ACC112 (cell line): ENCODE measurements at regions not wholly inside any gene's neighbourhood (a gene's known extent, or its start where the extent isn't known, plus 50 kb on each side); places are given as distances from the start of the nearest gene placed in this dataset.
"Not testable (repeated sequence)": the region's sequence is repeated elsewhere in the genome, so short reads cannot be mapped to it uniquely, and the experiment has no call there.

Source experiments
- H2AFZ ChIP-seq: fragments of 200-600 bp; sonication (generic); one replicate; pipeline ENCODE4 v1.6.0; 2017; ENCODE audit warnings: antibody characterized with exemption, low read length; ENCODE audit not compliant: unreplicated experiment
- H3K27ac ChIP-seq: fragments of 200-600 bp; sonication (generic); 2 replicates; pipeline ENCODE4 v1.5.1; 2014; ENCODE audit warnings: low read depth, mild to moderate bottlenecking, antibody characterized with exemption, low read length, moderate library complexity
- H3K27me3 ChIP-seq: fragments of 200-600 bp; sonication (generic); 2 replicates; pipeline ENCODE4 v1.6.1; 2014; ENCODE audit warnings: mild to moderate bottlenecking, antibody characterized with exemption, low read length, moderate library complexity, mixed read lengths; ENCODE audit not compliant: insufficient read depth
- H3K36me3 ChIP-seq: fragments of 200-600 bp; sonication (generic); 2 replicates; pipeline ENCODE4 v1.6.1; 2016; ENCODE audit warnings: mild to moderate bottlenecking, antibody characterized with exemption, low read length, moderate library complexity, mixed read lengths; ENCODE audit not compliant: insufficient read depth
- H3K4me1 ChIP-seq: fragments of 200-600 bp; sonication (generic); one replicate; pipeline ENCODE4 v1.6.1; 2016; ENCODE audit warnings: low read length, mixed read lengths; ENCODE audit not compliant: insufficient read depth, unreplicated experiment, control insufficient read depth
- H3K4me3 ChIP-seq: fragments of 200-600 bp; sonication (generic); 2 replicates; pipeline ENCODE4 v1.5.1; 2014; ENCODE audit warnings: mild to moderate bottlenecking, low read depth, low read length
- H3K79me2 ChIP-seq: fragments of 200-600 bp; sonication (generic); one replicate; pipeline ENCODE4 v1.6.0; 2016; ENCODE audit warnings: low read length; ENCODE audit not compliant: control insufficient read depth, unreplicated experiment, insufficient read depth

DNA sequence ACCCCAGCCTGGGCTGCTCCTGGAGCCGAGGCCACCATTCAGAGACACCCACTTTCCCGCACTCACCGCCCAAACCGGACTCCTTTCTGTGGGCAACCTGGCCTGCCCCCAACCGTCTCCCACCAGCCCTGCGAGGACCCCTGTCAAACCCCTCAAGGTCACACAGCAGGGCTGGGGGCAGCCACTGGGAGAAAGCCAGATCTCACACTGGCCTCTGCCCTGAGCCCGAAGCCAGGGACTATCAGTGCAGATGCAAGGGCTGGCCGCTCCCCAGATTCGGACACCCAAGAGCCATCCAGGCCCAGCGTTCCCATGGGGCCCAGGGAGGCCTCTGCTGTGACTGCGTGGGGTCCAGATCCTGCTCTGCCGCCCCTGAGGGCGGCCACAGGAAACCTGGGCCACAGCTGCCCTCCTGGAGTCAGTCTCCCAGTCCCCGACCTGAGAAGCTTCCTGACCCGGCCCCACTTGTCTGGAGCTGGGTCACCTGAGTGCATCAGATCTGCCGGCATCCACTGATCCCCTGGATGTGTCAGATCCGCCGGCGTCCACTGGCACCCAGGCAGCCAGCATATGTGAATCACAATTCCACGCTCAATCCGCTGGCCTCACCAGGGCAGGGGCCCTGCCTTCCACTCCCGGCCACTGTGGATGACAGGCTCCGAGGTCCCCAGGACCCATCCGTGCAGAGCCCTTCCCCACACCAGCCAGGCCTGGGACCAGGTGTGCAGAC lies 139.7 kb downstream of the BRD1 start:
- H2AFZ ChIP-seq, result no peak overlapping the region
- no peaks in the 10 kb centered on the region for H3K4me1 ChIP-seq
- no peaks in the 10 kb centered on the region for H3K27me3 ChIP-seq
- no peak overlapping the region for H3K27ac ChIP-seq
- H3K4me3 ChIP-seq, result no peak overlapping the region
- no peaks in the 10 kb centered on the region for H3K79me2 ChIP-seq
- no peaks in the 10 kb centered on the region for H3K36me3 ChIP-seq

DNA sequence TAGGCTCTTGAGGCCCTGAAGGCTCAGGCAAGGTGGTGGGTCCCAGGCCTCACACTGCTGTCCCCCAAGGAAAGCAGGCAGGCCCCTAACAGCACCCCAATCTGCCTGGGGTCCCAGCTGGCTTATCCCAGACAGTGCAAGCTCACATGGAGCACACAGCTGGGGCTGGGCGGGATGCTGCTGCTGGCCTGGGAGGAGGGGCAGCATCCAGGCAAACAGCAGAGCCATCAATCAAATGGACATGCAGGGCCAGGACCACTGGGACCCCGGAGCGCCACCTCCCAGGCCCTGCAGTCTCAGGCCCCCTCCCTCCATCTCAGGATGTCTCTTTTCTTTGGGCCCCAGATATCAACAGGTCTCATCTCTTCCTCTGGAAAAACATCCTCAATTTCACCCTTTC lies 140.3 kb downstream of the BRD1 start:
- Histone ChIP-seq H3K79me2 (no peaks in the 10 kb centered on the region), H3K36me3 (no peaks in the 10 kb centered on the region), H2AFZ (no peak overlapping the region), H3K4me1 (no peaks in the 10 kb centered on the region), H3K27me3 (no peaks in the 10 kb centered on the region), H3K4me3 (no peak overlapping the region), H3K27ac (no peak overlapping the region)

DNA sequence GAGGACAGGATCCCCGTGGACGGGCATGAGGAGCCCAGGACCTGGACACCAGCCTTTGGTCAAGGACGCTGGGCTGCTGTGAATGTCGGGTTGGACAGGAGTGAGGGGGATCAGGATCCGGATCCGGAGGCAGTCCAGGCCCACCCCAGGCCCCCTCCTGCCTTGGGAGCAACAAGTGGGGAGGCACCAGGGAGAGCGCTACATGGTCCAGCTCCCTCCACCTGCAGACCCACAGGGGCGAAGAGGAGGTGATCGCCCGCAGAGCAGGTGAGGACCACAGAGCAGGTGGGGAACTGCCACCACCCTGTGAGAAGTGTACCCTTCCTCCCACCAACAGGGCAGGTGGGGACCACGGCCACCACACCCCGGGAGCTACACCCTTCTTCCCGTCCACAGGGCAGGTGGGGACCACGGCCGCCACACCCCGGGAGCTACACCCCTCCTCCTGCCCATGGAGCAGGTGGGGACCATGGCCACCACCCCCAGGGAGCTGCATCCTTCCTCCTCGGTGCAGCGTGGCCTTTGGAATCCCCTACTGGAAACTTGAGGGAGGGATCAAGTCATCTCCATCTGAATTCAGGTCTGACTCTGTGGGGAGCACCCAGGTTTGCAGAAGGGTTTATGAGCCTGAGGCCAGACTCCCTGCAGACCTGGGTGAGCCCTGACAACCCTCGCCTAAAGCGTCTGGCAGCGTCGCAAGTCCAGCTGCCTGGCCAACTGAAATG lies 141.0 kb downstream of the BRD1 start:
- Histone ChIP-seq H2AFZ (no peak overlapping the region), H3K4me1 (no peaks in the 10 kb centered on the region), H3K27me3 (no peaks in the 10 kb centered on the region), H3K27ac (no peak overlapping the region), H3K36me3 (no peaks in the 10 kb centered on the region), H3K79me2 (no peaks in the 10 kb centered on the region), H3K4me3 (no peak overlapping the region)

DNA sequence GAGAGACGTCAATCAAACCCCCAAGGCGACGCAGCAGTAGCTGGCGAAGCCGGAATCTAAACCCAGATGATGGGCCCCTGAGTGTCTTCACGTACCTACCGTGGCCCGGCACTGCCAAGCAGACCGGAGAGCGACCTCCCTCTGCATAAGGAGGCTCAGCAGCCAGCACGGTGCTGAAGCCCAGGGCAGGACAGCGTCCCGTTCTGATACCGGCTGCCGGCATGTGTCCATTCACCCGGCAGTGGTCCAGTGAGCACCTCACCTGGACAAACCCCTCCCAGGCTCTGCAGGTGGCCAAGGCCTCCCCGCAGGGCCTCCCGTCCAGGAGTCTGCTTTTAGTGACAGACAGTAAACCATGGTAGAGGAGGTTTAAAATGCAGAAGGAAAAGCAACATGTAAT lies 142.0 kb downstream of the BRD1 start:
- Histone ChIP-seq H3K4me3 (no peak overlapping the region), H2AFZ (no peak overlapping the region), H3K27me3 (no peaks in the 10 kb centered on the region), H3K36me3 (no peaks in the 10 kb centered on the region), H3K27ac (no peak overlapping the region), H3K4me1 (no peaks in the 10 kb centered on the region), H3K79me2 (no peaks in the 10 kb centered on the region)

DNA sequence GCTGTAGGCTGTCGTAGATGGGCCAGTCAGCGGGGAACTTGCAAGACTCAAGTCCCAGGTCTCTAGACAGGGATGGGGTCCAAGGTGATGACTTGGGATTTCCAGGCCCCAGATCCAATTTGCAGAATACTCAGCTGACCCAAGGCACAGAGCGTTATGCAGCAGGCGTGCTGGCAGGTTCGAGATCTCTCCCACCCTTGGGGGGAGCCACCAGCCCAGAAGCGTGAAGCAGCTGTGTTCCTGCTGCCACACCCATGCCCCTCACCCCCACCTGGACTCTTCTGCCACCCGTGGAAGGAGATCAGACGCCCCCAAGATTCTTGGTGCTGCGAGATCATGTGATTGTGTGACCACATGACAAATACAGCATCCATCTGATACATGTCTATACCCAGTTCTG lies 142.6 kb downstream of the BRD1 start:
- Histone ChIP-seq H3K79me2 (no peaks in the 10 kb centered on the region), H2AFZ (no peak overlapping the region), H3K4me1 (no peaks in the 10 kb centered on the region), H3K36me3 (no peaks in the 10 kb centered on the region), H3K4me3 (no peak overlapping the region), H3K27ac (no peak overlapping the region), H3K27me3 (no peaks in the 10 kb centered on the region)

DNA sequence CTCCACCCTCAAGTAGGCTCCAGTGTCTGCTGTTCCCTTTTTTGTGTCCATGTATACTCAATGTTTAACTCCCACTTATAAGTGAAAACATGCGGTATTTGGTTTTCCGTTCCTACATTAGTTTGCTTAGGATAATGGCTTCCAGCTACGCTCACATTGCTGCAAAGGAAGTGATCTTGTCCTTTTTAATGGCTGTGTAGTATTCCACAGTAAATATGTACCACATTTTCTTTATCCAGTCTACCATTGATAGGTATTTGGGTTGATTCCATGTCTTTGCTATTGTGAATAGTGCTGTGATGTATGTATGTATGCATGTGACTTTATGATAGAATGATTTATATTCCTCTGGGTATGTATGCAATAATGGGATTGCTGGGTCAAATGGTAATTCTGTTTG lies 144.6 kb downstream of the BRD1 start:
- no peak overlapping the region for H3K27ac ChIP-seq
- H3K27me3 ChIP-seq, result no peaks in the 10 kb centered on the region
- H2AFZ ChIP-seq, result no peak overlapping the region
- no peaks in the 10 kb centered on the region for H3K36me3 ChIP-seq
- H3K4me3 ChIP-seq, result no peak overlapping the region
- no peaks in the 10 kb centered on the region for H3K4me1 ChIP-seq
- no peaks in the 10 kb centered on the region for H3K79me2 ChIP-seq

DNA sequence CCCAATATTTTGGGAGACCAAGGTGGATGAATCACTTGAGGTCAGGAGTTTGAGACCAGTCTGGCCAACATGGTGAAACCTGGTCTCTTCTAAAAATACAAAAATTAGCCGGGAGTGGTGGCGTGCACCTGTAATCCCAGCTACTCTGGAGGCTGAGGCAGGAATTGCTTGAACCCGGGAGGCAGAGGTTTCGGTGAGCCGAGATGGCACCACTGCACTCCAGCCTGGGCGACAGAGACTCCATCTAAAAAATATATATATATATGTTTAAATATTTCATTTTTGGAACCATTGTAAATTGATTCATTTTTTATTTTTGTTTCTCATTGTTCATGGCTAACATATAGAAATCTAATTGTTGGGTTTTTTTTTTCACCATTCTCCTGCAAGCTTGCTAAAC lies 146.9 kb downstream of the BRD1 start:
- H3K36me3 ChIP-seq, H3K27ac ChIP-seq, H2AFZ ChIP-seq, H3K79me2 ChIP-seq, H3K4me3 ChIP-seq, H3K27me3 ChIP-seq, H3K4me1 ChIP-seq: not testable (repeated sequence)

DNA sequence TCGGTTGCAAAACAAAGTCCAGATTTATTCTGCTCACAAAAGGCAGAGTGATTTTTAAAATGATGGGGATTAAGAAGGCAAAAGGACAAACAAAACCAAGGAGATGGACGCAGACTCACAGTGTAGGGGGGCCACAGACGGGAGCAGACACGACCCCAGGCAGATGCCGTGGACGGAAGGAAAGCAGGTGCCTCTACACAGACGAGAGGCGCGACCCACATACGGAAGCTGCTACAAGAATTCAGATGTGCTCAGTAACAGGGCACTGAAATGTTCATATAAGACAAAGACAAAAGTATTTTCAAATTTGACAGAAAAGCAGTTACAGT lies 148.9 kb downstream of the BRD1 start:
- no peaks in the 10 kb centered on the region for H3K79me2 ChIP-seq
- no peaks in the 10 kb centered on the region for H3K27me3 ChIP-seq
- no peaks in the 10 kb centered on the region for H3K36me3 ChIP-seq
- H3K4me1 ChIP-seq, result no peaks in the 10 kb centered on the region
- no peak overlapping the region for H3K4me3 ChIP-seq
- H2AFZ ChIP-seq, result no peak overlapping the region
- H3K27ac ChIP-seq, result no peak overlapping the region

DNA sequence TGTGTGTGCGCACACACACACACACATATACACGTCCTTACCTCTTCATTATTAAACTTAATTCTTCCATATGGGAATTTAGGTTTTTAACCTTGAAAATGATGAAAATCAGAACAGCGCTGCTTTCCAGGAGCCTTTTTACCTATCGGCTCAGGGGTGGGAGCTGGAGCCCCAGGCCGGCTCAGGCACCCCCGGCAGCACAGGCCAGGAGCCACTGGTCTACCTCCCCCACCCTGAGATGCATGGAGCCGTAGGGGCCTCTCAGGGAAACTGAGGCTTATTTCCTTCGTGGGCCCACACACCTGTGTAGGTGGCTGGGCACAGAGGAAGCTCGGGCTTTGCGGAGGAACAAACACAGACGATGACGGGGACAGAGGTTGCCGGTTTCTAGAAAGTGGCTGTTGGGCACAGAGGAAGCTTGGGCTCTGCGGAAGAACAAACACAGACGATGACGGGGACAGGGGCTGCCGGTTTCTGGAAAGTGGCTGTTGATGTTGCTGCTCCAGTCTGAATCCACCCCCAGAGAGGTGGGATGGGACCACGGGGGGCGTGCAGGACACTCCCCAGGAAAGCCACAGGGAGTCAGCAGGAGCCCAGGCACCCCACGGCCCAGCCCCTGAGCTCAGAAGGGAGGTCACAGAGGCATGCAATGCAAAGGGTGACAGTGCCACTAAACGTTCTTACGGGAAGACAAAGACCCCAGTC lies 149.4 kb downstream of the BRD1 start:
- no peak overlapping the region for H3K27ac ChIP-seq
- no peaks in the 10 kb centered on the region for H3K4me1 ChIP-seq
- no peak overlapping the region for H3K4me3 ChIP-seq
- no peaks in the 10 kb centered on the region for H3K36me3 ChIP-seq
- H3K79me2 ChIP-seq, result no peaks in the 10 kb centered on the region
- H2AFZ ChIP-seq, result no peak overlapping the region
- H3K27me3 ChIP-seq, result no peaks in the 10 kb centered on the region

DNA sequence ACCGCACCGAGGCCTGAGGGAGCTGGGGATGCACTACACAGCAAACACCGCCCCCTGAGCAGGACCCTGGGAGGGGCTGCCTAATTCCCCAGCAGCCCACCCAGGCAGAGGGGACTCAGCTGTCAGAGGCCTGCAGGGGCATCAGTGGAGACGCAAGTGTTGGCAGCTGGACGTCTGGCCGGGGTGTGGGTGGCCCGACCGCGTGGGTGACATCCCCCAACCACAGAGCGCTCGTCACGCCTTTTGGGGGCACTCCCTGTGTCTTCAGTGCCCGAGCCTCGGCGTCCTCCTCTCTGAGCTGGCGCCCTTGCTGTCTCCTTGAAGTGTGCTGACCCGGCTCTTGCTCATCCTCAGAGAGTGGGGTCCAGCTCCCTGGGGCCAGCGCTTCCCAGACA lies 150.2 kb downstream of the BRD1 start:
- no peak overlapping the region for H3K27ac ChIP-seq
- no peaks in the 10 kb centered on the region for H3K79me2 ChIP-seq
- H3K27me3 ChIP-seq, result no peaks in the 10 kb centered on the region
- H3K36me3 ChIP-seq, result no peaks in the 10 kb centered on the region
- H2AFZ ChIP-seq, result no peak overlapping the region
- H3K4me3 ChIP-seq, result no peak overlapping the region
- no peaks in the 10 kb centered on the region for H3K4me1 ChIP-seq
